ENCODE measurements at regions not wholly inside any gene's neighbourhood (a gene's known extent, or its start where the extent isn't known, plus 50 kb on each side); places are given as distances from the start of the nearest gene placed in this dataset.

- Mint-ChIP-seq H3K4me1 (peaks cover 21 to 26% of the 10 kb centered on the region in 2 experiments), H3K27ac (no peak overlapping the region), H3K9me3 (no peaks in the 10 kb centered on the region), H3K36me3 (ENCODE audit: insufficient read depth in 1 of 3, low read depth in 3 of 3) (0 out of 7 replicates have a peak, but pooled peaks cover 0 to 3% (median 0%) of the 10 kb centered on the region in 3 experiments), H3K4me3 (no peak overlapping the region), H3K27me3 (ENCODE audit: low read depth) (no peaks in the 10 kb centered on the region)
- Histone ChIP-seq H3K23me2 (ENCODE audit: insufficient read length, low read depth, low read length, poor library complexity, severe bottlenecking) (no peaks in the 10 kb centered on the region), H4K8ac (replicated peaks; ENCODE audit: insufficient read length, low read depth, low read length) (no peak overlapping the region), H3K4ac (ENCODE audit: low read depth, low read length) (no peak overlapping the region), H2BK5ac (ENCODE audit: insufficient read length, low read length) (no peak overlapping the region), H2AFZ (ENCODE audit: low read length) (no peak overlapping the region), H3T11ph (ENCODE audit: low read length) (no peak overlapping the region), H3K9me3 (ENCODE audit: control insufficient read depth, low read depth, low read length) (no peaks in the 10 kb centered on the region), H3K18ac (ENCODE audit: insufficient read length, low read depth, low read length) (no peak overlapping the region), H2BK120ac (ENCODE audit: low read depth, low read length, poor library complexity, severe bottlenecking) (no peak overlapping the region), H3K4me1 (ENCODE audit: insufficient read depth, low read length) (no peaks in the 10 kb centered on the region), H2BK20ac (ENCODE audit: low read depth, low read length, poor library complexity, severe bottlenecking) (no peak overlapping the region), H3K56ac (ENCODE audit: insufficient read length, low read depth, low read length) (no peak overlapping the region), H2BK15ac (ENCODE audit: low read depth, low read length) (no peak overlapping the region), H3K23ac (ENCODE audit: insufficient read length, low read depth, low read length) (no peak overlapping the region), H3K79me1 (ENCODE audit: insufficient read depth, low read depth, low read length, poor library complexity, severe bottlenecking) (no peaks in the 10 kb centered on the region), H3K27me3 (ENCODE audit: insufficient read depth, low read length) (no peaks in the 10 kb centered on the region), H3K27ac (ENCODE audit: insufficient read length, low read depth, low read length) (no peak overlapping the region), H4K5ac (ENCODE audit: insufficient read length, low read depth, low read length) (no peak overlapping the region), H2BK12ac (ENCODE audit: insufficient read length, low read depth, low read length) (no peak overlapping the region), H3K14ac (ENCODE audit: insufficient read depth, low read length) (no peak overlapping the region), H3K9ac (ENCODE audit: extremely low read depth, insufficient read length, low read length) (no peak overlapping the region), H3K79me2 (ENCODE audit: insufficient read depth, low read length) (no peaks in the 10 kb centered on the region), H4K20me1 (ENCODE audit: control insufficient read depth, insufficient read depth, insufficient read length) (no peaks in the 10 kb centered on the region), H3K4me2 (ENCODE audit: insufficient read depth, insufficient read length, low read length) (no peak overlapping the region), H4K91ac (ENCODE audit: insufficient read length, low read depth, low read length) (no peak overlapping the region), H2AK5ac (ENCODE audit: insufficient read length, low read length) (no peak overlapping the region)
- no CpG with 5 or more reads among the region's 4 CpGs for WGBS (ENCODE audit: extremely low coverage, insufficient read length, low lambda C conversion rate)
- TF ChIP-seq CTCF (conservative IDR thresholded peaks at IDR 0.05) = no peak
- DNase-seq = no peak
Measured at GRCh38 chr11:80196932-80197554, 756.2 kb upstream of the TENM4 start.

Data from H9 (cell line).